GM13976 (cell line): ENCODE measurements at regions not wholly inside any gene's neighbourhood (a gene's known extent, or its start where the extent isn't known, plus 50 kb on each side); places are given as distances from the start of the nearest gene placed in this dataset.

Source experiments
- DNase-seq: peaks from one replicate; pipeline ENCODE4 v3.0.0; 2012; ENCODE audit warnings: low spot score
- in situ Hi-C: fragments of 300-500 bp; cut with MboI; formaldehyde crosslinking; loops from one replicate; pipeline ENCODE4 v1.12.0; 2022; ENCODE audit warnings: low sequenced_read_pairs, mixed read lengths, inconsistent platforms; ENCODE audit not compliant: unreplicated experiment
- TF ChIP-seq, protein P1 (sequence below): IDR thresholded peaks from 2 replicates; pipeline ENCODE4 v1.5.1; 2012; ENCODE audit warnings: borderline replicate concordance, mild to moderate bottlenecking; ENCODE audit not compliant: insufficient read depth; ENCODE audit errors: extremely low read depth, missing control alignments, control extremely low read depth

- TF ChIP-seq, protein P1, sequence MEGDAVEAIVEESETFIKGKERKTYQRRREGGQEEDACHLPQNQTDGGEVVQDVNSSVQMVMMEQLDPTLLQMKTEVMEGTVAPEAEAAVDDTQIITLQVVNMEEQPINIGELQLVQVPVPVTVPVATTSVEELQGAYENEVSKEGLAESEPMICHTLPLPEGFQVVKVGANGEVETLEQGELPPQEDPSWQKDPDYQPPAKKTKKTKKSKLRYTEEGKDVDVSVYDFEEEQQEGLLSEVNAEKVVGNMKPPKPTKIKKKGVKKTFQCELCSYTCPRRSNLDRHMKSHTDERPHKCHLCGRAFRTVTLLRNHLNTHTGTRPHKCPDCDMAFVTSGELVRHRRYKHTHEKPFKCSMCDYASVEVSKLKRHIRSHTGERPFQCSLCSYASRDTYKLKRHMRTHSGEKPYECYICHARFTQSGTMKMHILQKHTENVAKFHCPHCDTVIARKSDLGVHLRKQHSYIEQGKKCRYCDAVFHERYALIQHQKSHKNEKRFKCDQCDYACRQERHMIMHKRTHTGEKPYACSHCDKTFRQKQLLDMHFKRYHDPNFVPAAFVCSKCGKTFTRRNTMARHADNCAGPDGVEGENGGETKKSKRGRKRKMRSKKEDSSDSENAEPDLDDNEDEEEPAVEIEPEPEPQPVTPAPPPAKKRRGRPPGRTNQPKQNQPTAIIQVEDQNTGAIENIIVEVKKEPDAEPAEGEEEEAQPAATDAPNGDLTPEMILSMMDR, result no peak
- no peak for DNase-seq
- in situ Hi-C loops, result no loop called here
These were observed 247.3 kb upstream of the PDE10A start for GRCh38 chr6:165910184-165910966.

DNA sequence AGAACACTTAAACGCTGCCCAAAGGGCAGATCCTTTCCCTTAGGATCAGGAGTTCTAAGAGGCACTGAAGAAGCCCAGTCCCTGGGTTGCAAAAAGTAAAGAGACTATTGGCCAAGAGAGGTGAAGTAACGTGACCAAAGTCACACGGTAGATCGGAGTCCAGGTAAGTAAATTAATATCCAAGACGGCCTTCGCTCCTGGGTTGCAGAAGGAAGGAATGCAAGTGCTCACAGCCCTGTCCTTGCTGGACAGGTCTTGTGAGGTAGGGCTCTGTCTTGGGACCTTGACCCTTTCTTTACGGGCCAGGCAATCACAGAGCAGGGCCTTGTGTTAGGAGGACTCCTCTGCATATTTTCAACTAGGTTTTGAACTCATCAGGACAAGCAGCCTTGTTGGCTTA, 243.7 kb upstream of the PDE10A start:
- TF ChIP-seq, protein P1, result no peak
- DNase-seq, result no peak

GRCh38 chr6:165905744-165906143, 242.7 kb upstream of the PDE10A start:
- in situ Hi-C loops, result no loop called here
- TF ChIP-seq, protein P1, result no peak
- no peak for DNase-seq

More for the DNA sequence above, 243.7 kb upstream of the PDE10A start:
- in situ Hi-C loops, result no loop called here

GRCh38 chr6:165900970-165901369, 237.9 kb upstream of the PDE10A start:
- in situ Hi-C loops, result no loop called here
- no peak for DNase-seq
- TF ChIP-seq, protein P1, result no peak

DNA sequence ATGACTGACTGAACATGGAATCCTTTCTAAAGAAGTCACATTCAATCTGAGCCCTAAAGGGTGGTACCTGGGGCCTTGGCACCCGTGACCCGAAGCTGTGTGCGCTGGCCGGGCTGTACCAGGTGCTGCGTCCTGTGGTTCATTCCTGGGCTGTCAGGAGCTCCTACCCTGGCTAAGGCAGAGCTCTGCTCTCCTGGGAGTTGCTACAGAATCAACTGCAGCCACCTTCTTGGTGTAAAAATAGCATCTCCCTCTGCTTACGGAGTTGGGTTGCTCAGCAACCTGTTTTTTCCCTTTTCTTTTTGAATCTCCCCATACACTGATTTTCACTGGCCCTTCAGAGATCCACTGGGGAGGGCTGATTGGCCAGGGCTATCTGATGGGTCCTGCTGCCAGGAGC, 236.6 kb upstream of the PDE10A start:
- in situ Hi-C loops, result no loop called here
- no peak for DNase-seq
- TF ChIP-seq, protein P1, result no peak

DNA sequence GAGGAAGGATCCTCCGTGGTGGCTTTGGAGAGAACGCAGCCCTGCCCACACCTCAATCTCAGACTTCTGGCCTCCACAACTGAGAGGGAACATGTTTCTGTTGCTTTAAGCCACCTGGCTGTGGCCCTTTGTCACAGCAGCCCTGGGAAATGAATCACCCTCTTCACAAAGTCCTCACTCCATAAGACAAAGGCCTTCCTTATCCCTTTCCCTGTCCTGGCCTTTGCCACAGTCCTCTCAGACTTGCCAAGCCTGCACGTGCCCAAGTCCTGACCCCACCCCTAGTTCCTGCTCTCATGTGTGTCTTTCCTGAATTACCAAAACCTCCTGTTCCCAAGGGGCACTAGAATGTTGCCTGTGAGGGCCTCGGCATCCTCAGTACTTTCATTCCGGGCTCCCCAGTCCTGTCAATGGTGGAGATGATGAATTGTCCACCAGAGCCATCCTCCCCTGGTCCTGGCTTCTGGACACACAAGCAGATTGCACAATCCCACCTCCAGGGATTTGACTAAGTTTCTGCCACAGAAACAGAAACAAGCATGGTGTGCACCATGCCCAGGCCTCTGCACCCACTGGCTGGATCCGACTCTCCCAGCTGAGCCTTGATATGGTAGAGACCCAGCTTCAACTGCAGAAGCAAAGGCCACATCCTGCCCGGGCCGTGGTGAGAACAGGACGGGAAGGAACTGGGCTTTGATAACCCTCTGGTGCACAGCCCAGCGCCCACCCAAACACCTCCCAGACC, 232.6 kb upstream of the PDE10A start:
- DNase-seq, result no peak
- in situ Hi-C loops, result no loop called here
- TF ChIP-seq, protein P1, result no peak
